ENCODE measurements at regions not wholly inside any gene's neighbourhood (a gene's known extent, or its start where the extent isn't known, plus 50 kb on each side); places are given as distances from the start of the nearest gene placed in this dataset.

- in situ Hi-C loops (cut with HindIII; ENCODE audit: low pct_ligation_motif_present, low pct_unique_long_range_greater_than_20kb, low sequenced_read_pairs), result no loop called here
- no peak for DNase-seq
Measured at GRCh38 chr20:7004801-7005200, 237.3 kb downstream of the BMP2 start.

- in situ Hi-C loops (cut with HindIII; ENCODE audit: low pct_ligation_motif_present, low pct_unique_long_range_greater_than_20kb, low sequenced_read_pairs), result no loop called here
- no peak for DNase-seq
Measured at GRCh38 chr20:7010527-7010926, 243.0 kb downstream of the BMP2 start.

DNA sequence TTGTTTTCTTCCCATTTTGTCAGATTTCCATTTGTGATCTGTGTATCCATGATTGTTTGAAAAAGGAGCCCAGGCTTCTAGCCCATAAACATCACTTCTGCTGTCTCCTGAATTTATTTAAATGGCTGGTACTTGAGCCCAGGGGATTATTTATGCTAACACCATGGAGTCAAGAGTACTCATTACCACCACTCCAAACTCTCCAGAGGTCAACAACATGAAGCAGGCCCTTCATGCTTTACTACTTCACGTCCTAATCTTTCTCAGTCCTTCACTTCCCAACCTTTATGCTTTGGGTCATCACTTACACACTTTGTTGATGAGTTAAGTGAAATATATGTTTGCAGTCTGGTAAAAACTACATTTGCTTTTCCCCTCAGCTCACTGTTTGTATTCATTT, 247.8 kb downstream of the BMP2 start:
- in situ Hi-C loops (cut with HindIII; ENCODE audit: low pct_ligation_motif_present, low pct_unique_long_range_greater_than_20kb, low sequenced_read_pairs), result no loop called here
- no peak for DNase-seq

GRCh38 chr20:7022597-7022996, 255.1 kb downstream of the BMP2 start:
- DNase-seq, result no peak
- in situ Hi-C loops (cut with HindIII; ENCODE audit: low pct_ligation_motif_present, low pct_unique_long_range_greater_than_20kb, low sequenced_read_pairs), result no loop called here

- in situ Hi-C loops (cut with HindIII; ENCODE audit: low pct_ligation_motif_present, low pct_unique_long_range_greater_than_20kb, low sequenced_read_pairs), result no loop called here
- no peak for DNase-seq
Measured at GRCh38 chr20:7025635-7026034, 258.1 kb downstream of the BMP2 start.

- no peak for DNase-seq
- in situ Hi-C loops (cut with HindIII; ENCODE audit: low pct_ligation_motif_present, low pct_unique_long_range_greater_than_20kb, low sequenced_read_pairs), result no loop called here
Measured at GRCh38 chr20:7029019-7029418, 261.5 kb downstream of the BMP2 start.

GRCh38 chr20:7031222-7031621, 263.7 kb downstream of the BMP2 start:
- DNase-seq, result peak; percentile 4
- in situ Hi-C loops (cut with HindIII; ENCODE audit: low pct_ligation_motif_present, low pct_unique_long_range_greater_than_20kb, low sequenced_read_pairs), result no loop called here

GRCh38 chr20:7038029-7038428, 270.5 kb downstream of the BMP2 start:
- DNase-seq, result no peak
- in situ Hi-C loops (cut with HindIII; ENCODE audit: low pct_ligation_motif_present, low pct_unique_long_range_greater_than_20kb, low sequenced_read_pairs), result no loop called here

DNA sequence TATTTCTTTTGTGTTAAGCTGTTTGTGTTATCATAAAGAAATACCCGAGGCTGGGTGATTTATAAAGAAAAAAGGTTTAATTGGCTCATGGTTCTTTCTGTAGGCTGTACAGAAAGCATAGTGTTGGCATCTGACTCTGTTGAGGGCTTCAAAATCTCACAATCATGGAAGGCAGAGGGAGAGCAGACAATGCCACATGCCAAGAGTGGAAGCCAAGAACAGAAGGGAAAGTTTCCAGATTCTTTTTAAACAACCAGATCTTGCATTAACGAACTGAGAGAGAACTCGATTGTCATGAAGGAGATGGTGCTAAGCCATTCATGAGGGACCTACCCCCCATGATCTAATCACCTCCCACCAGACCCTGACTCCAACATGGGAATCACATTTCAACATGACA, 290.1 kb downstream of the BMP2 start:
- in situ Hi-C loops (cut with HindIII; ENCODE audit: low pct_ligation_motif_present, low pct_unique_long_range_greater_than_20kb, low sequenced_read_pairs), result no loop called here
- no peak for DNase-seq

DNA sequence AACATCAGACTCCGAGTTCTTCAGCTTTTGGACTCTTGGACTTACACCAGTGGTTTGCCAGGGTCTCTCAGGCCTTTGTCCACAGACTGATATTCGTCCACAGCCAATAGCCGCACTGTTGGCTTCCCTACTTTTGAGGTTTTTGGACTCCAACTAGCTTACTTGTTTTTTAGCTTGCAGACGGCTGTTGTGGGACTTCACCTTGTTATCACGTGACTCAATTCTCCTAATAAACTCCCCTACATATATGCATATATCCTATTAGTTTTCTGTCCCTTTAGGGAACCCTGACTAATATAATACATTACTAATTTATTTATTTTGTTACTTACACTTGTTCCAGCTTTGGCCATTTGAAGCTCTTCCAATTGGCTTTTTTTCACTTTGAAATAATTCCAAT, 311.3 kb downstream of the BMP2 start:
- no peak for DNase-seq
- in situ Hi-C loops (cut with HindIII; ENCODE audit: low pct_ligation_motif_present, low pct_unique_long_range_greater_than_20kb, low sequenced_read_pairs), result no loop called here

DNA sequence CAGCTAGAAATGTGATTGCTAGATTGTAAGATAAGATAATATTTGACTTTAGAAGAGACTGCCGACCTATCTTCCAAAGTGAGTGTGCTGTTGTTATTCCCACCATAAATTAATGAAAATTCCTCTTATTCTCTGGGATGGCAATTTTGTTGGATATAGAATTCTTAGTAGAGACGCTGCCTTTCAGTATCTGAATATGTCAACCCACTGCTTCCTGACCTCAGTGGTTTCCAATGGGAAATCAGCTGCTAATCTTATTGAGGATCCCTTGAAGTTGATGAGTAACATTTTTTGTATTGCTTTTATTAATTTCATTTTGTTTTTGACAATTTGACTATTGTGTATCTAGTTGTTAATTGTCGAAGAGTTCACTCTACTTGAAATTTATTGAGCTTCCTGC, 313.0 kb downstream of the BMP2 start:
- DNase-seq, result no peak
- in situ Hi-C loops (cut with HindIII; ENCODE audit: low pct_ligation_motif_present, low pct_unique_long_range_greater_than_20kb, low sequenced_read_pairs), result no loop called here

DNA sequence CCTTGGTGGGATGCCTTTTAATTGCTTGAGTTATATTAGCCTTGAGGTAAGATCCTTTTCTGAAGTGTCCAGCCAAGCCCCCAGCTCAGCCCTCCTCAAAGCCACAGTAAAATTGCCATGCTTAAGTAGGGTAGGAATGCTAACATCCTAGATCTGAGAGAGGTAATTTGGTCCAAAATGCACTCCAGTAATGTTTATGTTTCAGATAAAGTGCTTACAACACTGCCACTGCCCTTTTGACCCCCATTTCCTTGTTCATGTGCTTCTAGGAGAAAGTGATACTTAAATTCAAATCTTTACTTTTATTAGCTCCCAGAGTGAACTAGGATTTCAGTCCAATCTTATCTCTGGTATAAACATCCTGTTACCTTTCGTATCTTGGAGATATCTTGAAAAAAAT, 318.0 kb downstream of the BMP2 start:
- in situ Hi-C loops (cut with HindIII; ENCODE audit: low pct_ligation_motif_present, low pct_unique_long_range_greater_than_20kb, low sequenced_read_pairs), result no loop called here
- no peak for DNase-seq

GRCh38 chr20:7087803-7088202, 320.3 kb downstream of the BMP2 start:
- in situ Hi-C loops (cut with HindIII; ENCODE audit: low pct_ligation_motif_present, low pct_unique_long_range_greater_than_20kb, low sequenced_read_pairs), result no loop called here
- DNase-seq, result no peak

DNA sequence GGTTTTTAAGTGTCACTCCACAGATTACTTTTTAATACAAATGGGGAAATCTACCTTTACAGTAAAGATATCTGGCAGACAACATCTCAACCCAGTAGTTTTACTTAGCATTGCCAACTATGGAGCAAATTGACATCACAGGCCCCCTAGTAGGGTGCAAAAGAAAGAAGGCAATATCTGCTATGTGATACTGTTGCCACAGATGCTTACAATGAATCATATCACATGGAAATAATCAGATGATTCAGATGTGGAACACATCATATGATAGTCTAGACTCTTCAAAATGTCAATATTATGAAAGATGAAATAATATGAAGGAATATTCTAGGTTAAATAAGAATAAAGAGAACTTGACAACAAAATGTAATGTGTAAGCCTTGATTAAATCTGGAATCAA, 322.5 kb downstream of the BMP2 start:
- in situ Hi-C loops (cut with HindIII; ENCODE audit: low pct_ligation_motif_present, low pct_unique_long_range_greater_than_20kb, low sequenced_read_pairs), result no loop called here
- DNase-seq, result no peak

GRCh38 chr20:7090811-7091210, 323.3 kb downstream of the BMP2 start:
- DNase-seq, result no peak

DNA sequence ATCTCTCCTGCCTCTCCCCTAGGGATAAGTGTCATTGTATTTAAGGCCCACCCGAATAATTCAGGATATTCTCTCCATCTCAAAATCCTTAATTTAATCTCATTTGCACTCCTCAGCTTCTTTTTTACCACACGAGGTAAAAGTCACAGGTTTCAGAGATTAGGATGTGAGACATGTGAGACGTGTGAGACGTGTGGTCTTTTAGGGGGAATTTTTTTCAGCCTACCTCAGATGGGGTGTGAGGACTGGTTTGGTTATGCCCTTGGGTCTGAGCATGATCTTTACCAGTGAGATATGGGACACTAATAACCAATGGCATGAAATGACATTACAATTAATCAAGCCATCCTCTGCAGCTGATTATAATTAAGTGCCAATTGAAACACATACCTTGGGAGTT, 324.2 kb downstream of the BMP2 start:
- in situ Hi-C loops (cut with HindIII; ENCODE audit: low pct_ligation_motif_present, low pct_unique_long_range_greater_than_20kb, low sequenced_read_pairs), result no loop called here
- DNase-seq, result no peak

More at GRCh38 chr20:7090811-7091210, 323.3 kb downstream of the BMP2 start:
- in situ Hi-C loops (cut with HindIII; ENCODE audit: low pct_ligation_motif_present, low pct_unique_long_range_greater_than_20kb, low sequenced_read_pairs), result no loop called here

GRCh38 chr20:7094438-7094997, 327.0 kb downstream of the BMP2 start:
- in situ Hi-C loops (cut with HindIII; ENCODE audit: low pct_ligation_motif_present, low pct_unique_long_range_greater_than_20kb, low sequenced_read_pairs), result no loop called here
- DNase-seq, result peak; percentile 44

DNA sequence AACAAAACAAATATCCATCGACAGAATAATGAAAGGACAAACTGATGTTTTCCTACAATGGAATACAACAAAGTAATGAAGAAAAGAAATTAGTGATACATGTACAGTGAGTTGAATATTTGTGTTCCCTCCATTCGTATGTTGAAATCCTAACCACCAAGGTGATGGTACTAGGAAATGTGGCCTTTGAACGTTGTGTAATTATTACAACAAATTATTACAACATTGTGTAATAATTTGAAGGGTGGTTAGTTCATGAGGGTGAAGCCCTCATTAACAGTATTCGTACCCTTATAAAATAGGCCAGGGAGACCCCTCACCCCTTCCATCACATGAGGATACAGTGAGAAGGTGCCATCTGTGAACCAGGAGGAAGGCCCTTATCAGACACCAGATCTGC, 339.4 kb downstream of the BMP2 start:
- DNase-seq, result no peak
- in situ Hi-C loops (cut with HindIII; ENCODE audit: low pct_ligation_motif_present, low pct_unique_long_range_greater_than_20kb, low sequenced_read_pairs), result no loop called here

DNA sequence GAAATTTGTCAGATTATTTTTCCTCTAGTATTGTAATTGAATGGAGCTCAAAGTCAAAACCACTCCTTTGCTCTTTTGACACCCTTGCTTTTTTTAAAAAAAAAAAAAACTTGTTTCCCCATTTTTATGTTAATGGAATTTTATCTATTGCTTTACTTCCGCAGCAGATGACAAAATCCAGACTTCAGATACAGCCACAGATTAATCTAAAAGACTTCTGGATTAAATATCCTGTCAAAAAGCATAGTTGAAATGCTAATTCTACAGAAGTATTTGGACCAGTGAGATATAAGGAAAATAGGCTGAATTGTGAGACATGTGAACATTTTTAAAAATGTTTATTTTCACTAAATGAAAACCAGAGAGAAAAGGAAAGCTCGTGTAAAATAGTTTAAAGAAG, 341.4 kb downstream of the BMP2 start:
- DNase-seq, result no peak
- in situ Hi-C loops (cut with HindIII; ENCODE audit: low pct_ligation_motif_present, low pct_unique_long_range_greater_than_20kb, low sequenced_read_pairs), result no loop called here

DNA sequence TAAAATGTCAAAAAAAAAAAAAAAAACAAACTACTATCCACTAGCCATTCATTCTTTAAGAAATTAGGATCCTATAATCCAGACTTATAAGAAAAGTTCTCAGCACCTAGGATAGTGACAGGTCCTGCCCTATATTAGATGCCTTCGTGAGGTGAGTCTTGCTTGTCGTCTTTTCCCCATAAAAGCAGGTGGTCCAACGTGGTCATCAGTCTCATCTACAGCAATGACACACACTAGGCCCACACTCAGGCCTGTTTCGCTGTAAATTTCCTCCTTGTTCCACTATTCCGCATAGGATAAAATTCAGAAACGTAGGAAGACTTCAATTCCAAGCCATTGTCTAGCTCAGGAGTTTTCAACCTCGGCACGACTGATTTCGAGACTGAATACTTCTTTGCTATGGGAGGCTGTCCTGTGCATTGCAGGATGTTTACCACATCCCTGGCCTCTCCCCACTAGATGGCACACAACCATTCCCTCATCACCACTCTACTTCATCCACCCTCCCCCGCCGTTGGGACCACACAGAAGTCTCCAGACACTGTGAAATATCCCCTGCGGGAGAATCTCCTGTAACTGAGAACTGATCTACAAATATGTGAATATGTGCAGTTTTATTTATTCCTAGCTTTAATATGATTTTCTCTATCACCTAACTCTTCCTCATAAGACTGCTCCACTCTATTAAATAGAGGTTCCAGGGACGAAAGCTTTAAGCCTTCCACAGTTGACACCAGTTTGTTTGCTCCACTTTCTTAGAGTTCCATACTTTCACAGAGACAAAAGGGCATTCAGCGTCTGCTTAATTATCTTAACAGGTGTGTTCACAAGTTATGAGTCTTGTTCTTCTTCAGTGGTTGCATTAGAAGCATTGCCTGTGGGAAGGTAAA, 346.3 kb downstream of the BMP2 start:
- in situ Hi-C loops (cut with HindIII; ENCODE audit: low pct_ligation_motif_present, low pct_unique_long_range_greater_than_20kb, low sequenced_read_pairs), result no loop called here
- DNase-seq, result peak; percentile 29

Data from ACHN (cell line).